ENCODE measurements at regions not wholly inside any gene's neighbourhood (a gene's known extent, or its start where the extent isn't known, plus 50 kb on each side); places are given as distances from the start of the nearest gene placed in this dataset.

- Histone ChIP-seq H3K36me3 (no peaks in the 10 kb centered on the region), H3K27me3 (replicated peaks; ENCODE audit: insufficient read depth) (no peaks in the 10 kb centered on the region), H3K9me3 (no peaks in the 10 kb centered on the region), H3K27ac (no peak overlapping the region), H3K4me3 (no peak overlapping the region), H3K4me1 (ENCODE audit: control insufficient read depth in 1 of 2, low read depth in 2 of 2) (peaks cover 2 to 3% of the 10 kb centered on the region in 2 donors)
- no peak for TF ChIP-seq CTCF (IDR thresholded peaks at IDR 0.05)
- ATAC-seq (ENCODE audit: insufficient number of reproducible peaks, low FRiP score, low read depth), result no peak
- no peak for DNase-seq (ENCODE audit: low spot score)
Observed at GRCh38 chr2:163419000-163419830, 316.6 kb downstream of the FIGN start.

DNA sequence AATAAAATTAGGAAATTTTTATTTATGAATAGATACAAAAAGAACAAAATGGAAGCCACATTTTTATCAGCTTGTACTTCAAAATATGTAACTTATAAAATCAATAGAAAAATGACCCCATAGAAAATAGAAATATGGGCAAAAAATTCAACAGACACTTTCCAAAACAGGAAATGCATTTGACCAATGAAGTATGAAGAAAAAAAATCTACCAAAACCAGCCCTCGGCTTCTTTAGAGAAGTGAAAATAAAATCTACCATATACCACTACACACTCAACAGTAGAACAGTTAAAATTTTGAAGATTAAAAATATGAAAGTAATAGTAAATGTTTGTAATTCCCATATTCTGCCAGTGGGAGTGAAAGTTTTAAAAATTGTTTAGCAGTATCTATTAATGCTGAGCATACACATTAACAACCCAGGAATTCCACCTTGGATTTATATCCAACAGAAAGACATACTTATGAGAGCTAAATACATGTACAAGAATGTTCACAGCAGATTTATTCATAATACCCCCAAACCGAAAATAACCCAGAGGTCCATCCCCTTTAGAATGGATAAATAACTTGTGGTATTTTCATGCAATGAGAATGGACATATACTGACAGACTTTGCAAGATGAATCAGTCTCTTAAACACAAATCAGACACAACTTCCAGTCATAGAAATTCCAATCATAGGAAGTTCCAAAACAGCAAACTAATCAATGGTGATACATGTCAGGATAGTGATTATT lies 318.0 kb downstream of the FIGN start:
- Histone ChIP-seq H3K4me3 (no peak overlapping the region), H3K27me3 (replicated peaks; ENCODE audit: insufficient read depth) (no peaks in the 10 kb centered on the region), H3K36me3 (no peaks in the 10 kb centered on the region), H3K4me1 (ENCODE audit: control insufficient read depth in 1 of 2, low read depth in 2 of 2) (peaks cover 5 to 9% of the 10 kb centered on the region in 2 donors), H3K27ac (no peak overlapping the region), H3K9me3 (no peaks in the 10 kb centered on the region)
- DNase-seq (ENCODE audit: low spot score), result no peak
- no peak for ATAC-seq (ENCODE audit: insufficient number of reproducible peaks, low FRiP score, low read depth)
- TF ChIP-seq CTCF (IDR thresholded peaks at IDR 0.05), result no peak

DNA sequence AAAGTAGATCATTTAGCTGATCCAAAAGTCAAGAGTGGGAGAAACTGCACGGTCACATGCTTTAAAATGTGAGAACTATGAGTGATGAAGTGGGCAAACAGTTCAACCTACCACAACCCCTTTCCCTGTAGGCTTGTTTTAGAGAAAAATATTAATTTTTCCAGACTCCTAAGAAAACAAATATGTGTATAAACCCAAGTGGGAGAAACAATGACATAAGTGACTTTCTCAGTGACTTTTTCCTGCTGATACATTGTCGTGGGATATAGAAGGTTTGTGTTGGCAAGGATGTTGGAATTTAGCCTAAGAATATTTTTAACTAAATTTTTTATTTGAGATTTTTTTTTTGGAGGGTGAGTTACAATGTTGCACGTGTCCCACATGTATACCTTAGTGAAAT lies 321.7 kb downstream of the FIGN start:
- Histone ChIP-seq H3K9me3 (no peaks in the 10 kb centered on the region), H3K4me3 (no peak overlapping the region), H3K36me3 (no peaks in the 10 kb centered on the region), H3K27ac (no peak overlapping the region), H3K27me3 (replicated peaks; ENCODE audit: insufficient read depth) (no peaks in the 10 kb centered on the region), H3K4me1 (ENCODE audit: control insufficient read depth in 1 of 2, low read depth in 2 of 2) (peaks cover 5 to 6% of the 10 kb centered on the region in 2 donors)
- ATAC-seq (ENCODE audit: insufficient number of reproducible peaks, low FRiP score, low read depth) (no peak), DNase-seq (ENCODE audit: low spot score) (no peak)
- TF ChIP-seq CTCF (IDR thresholded peaks at IDR 0.05), result no peak

GRCh38 chr2:163407296-163407695 lies 328.5 kb downstream of the FIGN start:
- no peak for TF ChIP-seq CTCF (IDR thresholded peaks at IDR 0.05)
- ATAC-seq (ENCODE audit: insufficient number of reproducible peaks, low FRiP score, low read depth), result no peak

DNA sequence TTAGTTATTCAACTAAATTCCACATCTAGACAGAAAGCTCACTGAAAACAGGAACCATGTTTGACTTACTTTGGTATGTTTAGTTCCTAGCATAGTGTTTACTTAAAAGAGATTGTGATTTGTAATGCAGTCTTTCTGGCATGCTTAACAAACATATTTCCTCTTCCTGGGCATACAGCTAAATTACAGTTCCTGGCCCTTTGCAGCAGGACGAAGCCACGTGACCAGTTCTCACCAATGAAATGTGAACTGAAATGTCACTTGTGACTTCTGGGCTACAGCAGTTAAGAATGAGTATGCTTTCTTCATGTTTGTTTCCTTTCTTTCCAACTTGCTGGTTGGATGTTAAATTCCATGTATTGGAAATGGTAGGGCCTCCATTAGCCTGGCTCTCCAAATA lies 330.5 kb downstream of the FIGN start:
- no peak overlapping the region for H3K4me3 ChIP-seq
- no peak for TF ChIP-seq CTCF (IDR thresholded peaks at IDR 0.05)
- H3K9me3 ChIP-seq, result no peaks in the 10 kb centered on the region
- H3K4me1 ChIP-seq (ENCODE audit: control insufficient read depth in 1 of 2, low read depth in 2 of 2), result no peaks in the 10 kb centered on the region
- no peaks in the 10 kb centered on the region for H3K27me3 ChIP-seq (replicated peaks; ENCODE audit: insufficient read depth)
- no peak overlapping the region for H3K27ac ChIP-seq
- ATAC-seq (ENCODE audit: insufficient number of reproducible peaks, low FRiP score, low read depth) (no peak), DNase-seq (ENCODE audit: low spot score) (no peak)
- H3K36me3 ChIP-seq, result no peaks in the 10 kb centered on the region

More at GRCh38 chr2:163407296-163407695, 328.5 kb downstream of the FIGN start:
- no peaks in the 10 kb centered on the region for H3K9me3 ChIP-seq
- H3K4me1 ChIP-seq (ENCODE audit: control insufficient read depth in 1 of 2, low read depth in 2 of 2), result no peaks in the 10 kb centered on the region
- DNase-seq (ENCODE audit: low spot score), result no peak
- H3K27me3 ChIP-seq (replicated peaks; ENCODE audit: insufficient read depth), result no peaks in the 10 kb centered on the region
- no peaks in the 10 kb centered on the region for H3K36me3 ChIP-seq
- H3K4me3 ChIP-seq, result no peak overlapping the region
- H3K27ac ChIP-seq, result no peak overlapping the region

All from thoracic aorta (tissue), 2 donors.